ENCODE measurements at regions not wholly inside any gene's neighbourhood (a gene's known extent, or its start where the extent isn't known, plus 50 kb on each side); places are given as distances from the start of the nearest gene placed in this dataset.

DNA sequence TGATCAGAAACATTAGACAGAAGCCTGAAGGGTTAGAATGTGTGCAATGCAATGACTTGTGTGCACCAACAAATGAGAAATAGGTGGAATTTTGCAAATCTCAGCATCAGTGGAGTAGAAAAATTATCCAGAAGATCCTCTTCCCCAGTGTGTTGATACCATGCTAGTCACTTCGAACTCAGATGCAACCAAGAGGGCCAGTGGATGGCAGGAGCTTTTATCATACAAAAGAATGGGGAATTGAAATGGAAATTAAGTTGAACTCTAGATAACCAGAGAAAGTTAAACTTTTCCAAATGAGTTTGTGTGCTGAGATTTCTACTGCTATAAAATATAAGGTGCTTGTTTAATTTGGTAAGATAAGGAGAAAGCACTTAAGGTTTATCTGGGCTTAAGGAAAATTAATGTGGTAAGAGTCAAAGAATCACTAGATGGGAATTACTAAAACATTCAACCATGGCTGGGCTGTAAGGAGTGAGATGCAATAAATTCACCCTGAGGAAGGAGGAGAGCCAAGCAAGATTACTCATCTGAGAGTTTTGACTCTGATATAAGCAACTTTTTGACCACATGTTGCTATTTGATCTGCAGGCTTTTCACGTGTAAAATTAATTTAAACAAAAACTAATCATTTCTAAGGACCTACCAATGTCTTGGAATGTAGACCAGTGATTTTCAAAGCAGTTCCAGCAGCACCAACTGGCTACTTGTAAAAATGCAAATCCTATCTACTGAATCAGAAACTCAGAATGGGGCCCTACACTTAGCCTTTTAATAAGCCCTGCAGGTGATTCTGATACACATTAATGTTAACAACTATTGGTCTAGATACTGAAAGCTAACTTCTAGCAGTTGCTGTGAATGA lies 113.2 kb downstream of the CDC14C start:
- BruUV-seq (replicated peaks): no TSS peak
- no peak for TF ChIP-seq CTCF (IDR thresholded peaks at IDR 0.05; ENCODE audit: unreplicated experiment)
- CTCF ChIA-PET: interaction anchor here (0.6 kb wide), 1 partner anchor 20 kb away, joined by 3 read pairs; no protein-coding TSS in a partner anchor
- Mint-ChIP-seq H3K36me3 (ENCODE audit: insufficient read depth, unreplicated experiment) (no peaks in the 10 kb centered on the region), H3K27ac (ENCODE audit: low read depth, unreplicated experiment) (no peak overlapping the region), H3K27me3 (ENCODE audit: insufficient read depth, unreplicated experiment) (peaks cover 40% of the 10 kb centered on the region), H3K9me3 (ENCODE audit: unreplicated experiment) (no peaks in the 10 kb centered on the region), H3K4me3 (ENCODE audit: unreplicated experiment) (no peak overlapping the region), H3K4me1 (ENCODE audit: insufficient read depth, unreplicated experiment) (no peaks in the 10 kb centered on the region)
- POLR2A ChIA-PET: no interaction called here
- intact Hi-C loops (cut with micrococcal nuclease): no loop called here
- DNase-seq (ENCODE audit: unreplicated experiment): no peak

DNA sequence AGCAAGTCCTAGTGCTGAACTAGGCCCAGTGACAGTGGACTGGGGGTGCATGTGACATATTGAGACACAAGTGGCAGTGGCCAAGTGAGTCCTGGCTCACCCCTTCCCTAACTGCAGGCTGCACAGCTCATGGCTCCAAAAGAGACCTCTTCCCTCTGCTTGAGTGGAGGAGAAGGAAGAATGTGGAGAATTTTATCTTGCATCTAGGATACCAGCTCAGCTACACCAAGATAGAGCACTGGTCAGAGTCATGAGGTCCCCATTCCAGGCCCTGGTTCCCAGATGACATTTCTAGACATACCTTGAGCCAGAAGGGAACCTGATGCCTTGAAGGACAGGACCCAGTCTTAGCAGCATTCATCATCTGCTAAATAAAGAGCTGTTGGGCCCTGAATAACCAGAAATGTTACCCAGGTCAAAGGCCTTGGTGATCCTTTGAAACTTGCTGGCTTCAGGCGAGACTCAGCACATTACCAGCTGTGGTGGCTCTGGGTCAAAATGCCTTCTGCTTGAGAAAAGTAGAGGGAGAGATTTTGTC lies 114.5 kb downstream of the CDC14C start:
- POLR2A ChIA-PET: no interaction called here
- CTCF ChIA-PET: interaction anchor here (0.7 kb wide), 1 partner anchor 37 kb away, joined by 3 read pairs; no protein-coding TSS in a partner anchor
- Mint-ChIP-seq H3K4me1 (ENCODE audit: insufficient read depth, unreplicated experiment) (no peaks in the 10 kb centered on the region), H3K27ac (ENCODE audit: low read depth, unreplicated experiment) (no peak overlapping the region), H3K36me3 (ENCODE audit: insufficient read depth, unreplicated experiment) (no peaks in the 10 kb centered on the region), H3K4me3 (ENCODE audit: unreplicated experiment) (no peak overlapping the region), H3K9me3 (ENCODE audit: unreplicated experiment) (no peaks in the 10 kb centered on the region), H3K27me3 (ENCODE audit: insufficient read depth, unreplicated experiment) (peaks cover 49% of the 10 kb centered on the region)
- no peak for TF ChIP-seq CTCF (IDR thresholded peaks at IDR 0.05; ENCODE audit: unreplicated experiment)
- intact Hi-C loops (cut with micrococcal nuclease): no loop called here
- BruUV-seq (replicated peaks): no TSS peak
- no peak for DNase-seq (ENCODE audit: unreplicated experiment)

- DNase-seq (ENCODE audit: unreplicated experiment): no peak
- no peak overlapping the region for H3K27ac Mint-ChIP-seq (ENCODE audit: low read depth, unreplicated experiment)
- CTCF ChIA-PET: no interaction called here
- no peak overlapping the region for H3K4me3 Mint-ChIP-seq (ENCODE audit: unreplicated experiment)
- BruUV-seq (replicated peaks): no TSS peak
- POLR2A ChIA-PET: no interaction called here
- no peaks in the 10 kb centered on the region for H3K4me1 Mint-ChIP-seq (ENCODE audit: insufficient read depth, unreplicated experiment)
- H3K27me3 Mint-ChIP-seq (ENCODE audit: insufficient read depth, unreplicated experiment): peaks cover 7% of the 10 kb centered on the region
- no peaks in the 10 kb centered on the region for H3K36me3 Mint-ChIP-seq (ENCODE audit: insufficient read depth, unreplicated experiment)
- intact Hi-C loops (cut with micrococcal nuclease): no loop called here
- no peak for TF ChIP-seq CTCF (IDR thresholded peaks at IDR 0.05; ENCODE audit: unreplicated experiment)
- H3K9me3 Mint-ChIP-seq (ENCODE audit: unreplicated experiment): no peaks in the 10 kb centered on the region
Observed at GRCh38 chr7:49060743-49061142, 136.4 kb downstream of the CDC14C start.

DNA sequence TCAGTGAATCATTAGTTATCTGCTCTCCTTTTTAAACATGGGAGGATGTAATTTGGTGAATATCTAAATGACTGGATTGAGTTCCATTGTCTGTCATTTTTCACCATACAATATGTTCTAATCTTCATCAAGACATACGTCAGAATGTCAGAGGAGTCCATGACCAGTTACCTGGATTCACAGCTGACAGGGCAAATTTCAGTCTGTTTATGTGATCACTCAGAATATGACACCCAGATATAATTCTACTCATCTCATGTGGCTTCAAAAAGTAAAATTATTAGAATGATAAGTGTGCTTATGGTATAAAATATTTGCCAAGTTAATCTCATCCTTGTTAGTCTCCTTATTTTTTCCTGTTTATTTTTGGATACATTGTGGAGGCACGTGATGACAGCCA lies 150.2 kb downstream of the CDC14C start:
- no peak for DNase-seq (ENCODE audit: unreplicated experiment)
- H3K9me3 Mint-ChIP-seq (ENCODE audit: unreplicated experiment): peaks cover 4% of the 10 kb centered on the region
- H3K36me3 Mint-ChIP-seq (ENCODE audit: insufficient read depth, unreplicated experiment): no peaks in the 10 kb centered on the region

More for the DNA sequence above, 150.2 kb downstream of the CDC14C start:
- H3K27ac Mint-ChIP-seq (ENCODE audit: low read depth, unreplicated experiment): no peak overlapping the region
- H3K27me3 Mint-ChIP-seq (ENCODE audit: insufficient read depth, unreplicated experiment): peaks cover 20% of the 10 kb centered on the region
- TF ChIP-seq CTCF (IDR thresholded peaks at IDR 0.05; ENCODE audit: unreplicated experiment): no peak
- no TSS peak for BruUV-seq (replicated peaks)
- CTCF ChIA-PET: no interaction called here
- intact Hi-C loops (cut with micrococcal nuclease): no loop called here
- H3K4me3 Mint-ChIP-seq (ENCODE audit: unreplicated experiment): no peak overlapping the region
- no peaks in the 10 kb centered on the region for H3K4me1 Mint-ChIP-seq (ENCODE audit: insufficient read depth, unreplicated experiment)
- POLR2A ChIA-PET: no interaction called here

Data from MCF 10A (cell line).